ENCODE measurements at regions not wholly inside any gene's neighbourhood (a gene's known extent, or its start where the extent isn't known, plus 50 kb on each side); places are given as distances from the start of the nearest gene placed in this dataset.
"Not testable (repeated sequence)": the region's sequence is repeated elsewhere in the genome, so short reads cannot be mapped to it uniquely, and the experiment has no call there.

DNA sequence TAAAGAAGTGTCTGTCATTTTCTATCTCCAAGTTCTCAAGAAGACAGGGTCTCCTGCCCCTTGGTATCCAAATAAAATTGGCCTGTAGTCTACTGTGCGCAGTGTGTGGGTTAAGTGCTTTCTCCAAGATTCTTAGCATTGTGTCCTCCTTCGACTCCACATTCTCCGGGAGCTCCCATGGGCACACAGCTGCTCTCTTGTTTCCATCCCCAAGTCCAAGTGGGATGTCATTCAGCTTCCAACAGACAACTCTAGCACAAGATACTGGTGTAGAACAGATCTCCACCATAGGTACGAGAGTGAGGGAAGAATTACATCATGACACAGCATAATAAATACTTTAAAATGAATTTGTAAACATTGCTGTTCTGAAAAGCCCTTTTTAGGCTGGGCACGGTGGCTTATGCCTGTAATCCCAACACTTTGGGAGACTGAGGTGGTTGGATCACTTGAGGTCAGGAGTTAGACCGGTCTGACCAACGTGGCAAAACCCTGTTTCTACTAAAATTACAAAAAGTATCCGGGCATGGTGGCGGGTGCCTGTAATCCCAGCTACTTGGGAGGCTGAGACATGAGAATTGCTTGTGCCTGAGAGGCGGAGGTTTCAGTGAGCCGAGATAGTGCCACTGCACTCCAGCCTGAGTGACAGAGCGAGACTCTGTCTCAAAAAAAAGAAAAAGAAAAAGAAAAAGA is 196.2 kb downstream of the C9orf152 start:
- no peak for DNase-seq (ENCODE audit: low spot score)
- in situ Hi-C loops (cut with MboI; ENCODE audit: low sequenced_read_pairs, unreplicated experiment), result no loop called here
- TF ChIP-seq, protein P1, sequence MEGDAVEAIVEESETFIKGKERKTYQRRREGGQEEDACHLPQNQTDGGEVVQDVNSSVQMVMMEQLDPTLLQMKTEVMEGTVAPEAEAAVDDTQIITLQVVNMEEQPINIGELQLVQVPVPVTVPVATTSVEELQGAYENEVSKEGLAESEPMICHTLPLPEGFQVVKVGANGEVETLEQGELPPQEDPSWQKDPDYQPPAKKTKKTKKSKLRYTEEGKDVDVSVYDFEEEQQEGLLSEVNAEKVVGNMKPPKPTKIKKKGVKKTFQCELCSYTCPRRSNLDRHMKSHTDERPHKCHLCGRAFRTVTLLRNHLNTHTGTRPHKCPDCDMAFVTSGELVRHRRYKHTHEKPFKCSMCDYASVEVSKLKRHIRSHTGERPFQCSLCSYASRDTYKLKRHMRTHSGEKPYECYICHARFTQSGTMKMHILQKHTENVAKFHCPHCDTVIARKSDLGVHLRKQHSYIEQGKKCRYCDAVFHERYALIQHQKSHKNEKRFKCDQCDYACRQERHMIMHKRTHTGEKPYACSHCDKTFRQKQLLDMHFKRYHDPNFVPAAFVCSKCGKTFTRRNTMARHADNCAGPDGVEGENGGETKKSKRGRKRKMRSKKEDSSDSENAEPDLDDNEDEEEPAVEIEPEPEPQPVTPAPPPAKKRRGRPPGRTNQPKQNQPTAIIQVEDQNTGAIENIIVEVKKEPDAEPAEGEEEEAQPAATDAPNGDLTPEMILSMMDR (IDR thresholded peaks at IDR 0.05; ENCODE audit: borderline replicate concordance, control extremely low read depth, extremely low read depth, insufficient read depth, missing control alignments), result no peak

DNA sequence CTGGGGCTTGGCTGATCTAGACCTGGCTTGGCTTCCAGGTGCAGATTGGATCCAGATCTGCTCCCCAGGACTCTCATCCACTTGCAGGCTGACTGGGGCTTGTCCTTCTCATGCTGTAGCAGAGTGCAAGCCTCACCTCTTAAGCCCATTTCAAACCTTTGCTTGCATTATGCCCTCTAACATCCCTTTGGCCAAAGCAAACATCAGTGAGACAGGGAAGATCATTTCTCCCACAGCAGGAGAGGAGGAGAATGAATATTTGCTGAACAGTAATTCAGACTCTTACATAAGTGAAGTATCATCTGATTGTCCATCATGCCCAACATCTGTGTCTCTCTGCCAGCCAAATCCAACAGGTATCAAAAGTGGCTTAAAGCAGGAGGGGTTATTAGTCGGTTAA is 194.9 kb downstream of the C9orf152 start:
- TF ChIP-seq, protein P1 (IDR thresholded peaks at IDR 0.05; ENCODE audit: borderline replicate concordance, control extremely low read depth, extremely low read depth, insufficient read depth, missing control alignments), result no peak
- DNase-seq (ENCODE audit: low spot score), result no peak
- in situ Hi-C loops (cut with MboI; ENCODE audit: low sequenced_read_pairs, unreplicated experiment), result no loop called here

DNA sequence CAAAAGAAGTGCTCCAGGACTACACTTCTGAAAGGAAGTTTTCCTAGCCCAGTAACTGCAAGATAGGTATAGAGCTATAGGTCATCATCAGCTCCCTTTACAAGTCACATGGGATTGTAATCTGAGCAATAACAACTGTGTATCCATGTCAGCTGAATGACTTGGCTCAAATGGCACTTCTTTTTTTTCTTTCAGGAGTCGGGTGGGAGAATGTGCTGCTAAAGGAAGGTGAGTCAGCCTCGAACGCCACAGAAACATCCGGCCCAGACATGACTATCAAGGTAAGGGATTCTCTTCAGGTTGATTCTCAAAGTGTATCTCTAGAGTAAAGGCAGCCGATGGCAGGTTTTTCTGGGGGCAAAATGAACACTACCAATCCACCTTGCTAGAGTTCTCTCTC is 192.2 kb downstream of the C9orf152 start:
- TF ChIP-seq, protein P1 (IDR thresholded peaks at IDR 0.05; ENCODE audit: borderline replicate concordance, control extremely low read depth, extremely low read depth, insufficient read depth, missing control alignments), result no peak
- in situ Hi-C loops (cut with MboI; ENCODE audit: low sequenced_read_pairs, unreplicated experiment), result no loop called here
- DNase-seq (ENCODE audit: low spot score), result no peak

DNA sequence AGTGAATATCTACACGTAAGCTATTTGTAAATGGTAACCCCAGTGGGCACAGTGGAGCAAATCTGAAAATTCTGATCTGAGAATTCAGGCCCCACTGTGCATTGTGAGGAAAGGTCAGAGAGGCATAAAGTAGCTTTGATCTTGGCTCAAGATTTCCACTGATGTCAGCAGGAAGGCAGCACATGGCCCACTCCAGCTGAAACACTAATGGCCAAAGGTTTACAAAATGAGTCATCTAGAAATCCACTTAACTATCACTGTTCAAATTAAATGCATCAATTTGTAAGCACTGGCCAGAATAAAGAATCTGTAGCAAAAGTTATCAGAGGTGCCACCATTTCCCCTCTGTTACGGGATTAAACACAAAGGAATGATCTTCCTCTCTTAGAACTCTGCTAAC is 191.6 kb downstream of the C9orf152 start:
- TF ChIP-seq, protein P1 (IDR thresholded peaks at IDR 0.05; ENCODE audit: borderline replicate concordance, control extremely low read depth, extremely low read depth, insufficient read depth, missing control alignments), result no peak
- in situ Hi-C loops (cut with MboI; ENCODE audit: low sequenced_read_pairs, unreplicated experiment), result no loop called here
- no peak for DNase-seq (ENCODE audit: low spot score)

DNA sequence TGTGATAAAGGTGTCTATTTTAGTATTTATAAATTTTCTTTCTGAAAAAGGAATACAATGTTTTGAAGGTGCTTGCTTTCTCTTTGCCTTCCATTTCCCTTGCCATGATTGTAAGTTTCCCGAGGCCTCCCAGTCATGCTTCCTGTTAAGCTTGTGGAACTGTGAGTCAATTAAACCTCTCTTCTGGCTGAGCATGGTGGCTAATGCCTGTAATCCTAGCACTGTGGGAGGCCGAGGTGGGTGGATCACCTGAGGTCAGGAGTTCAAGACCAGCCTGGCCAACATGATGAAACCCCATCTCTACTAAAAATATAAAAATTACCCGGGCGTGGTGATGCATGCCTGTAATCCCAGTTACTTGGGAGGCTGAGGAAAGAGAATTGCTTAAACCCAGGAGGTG is 187.7 kb downstream of the C9orf152 start:
- in situ Hi-C loops (cut with MboI; ENCODE audit: low sequenced_read_pairs, unreplicated experiment), result not testable (repeated sequence)

DNA sequence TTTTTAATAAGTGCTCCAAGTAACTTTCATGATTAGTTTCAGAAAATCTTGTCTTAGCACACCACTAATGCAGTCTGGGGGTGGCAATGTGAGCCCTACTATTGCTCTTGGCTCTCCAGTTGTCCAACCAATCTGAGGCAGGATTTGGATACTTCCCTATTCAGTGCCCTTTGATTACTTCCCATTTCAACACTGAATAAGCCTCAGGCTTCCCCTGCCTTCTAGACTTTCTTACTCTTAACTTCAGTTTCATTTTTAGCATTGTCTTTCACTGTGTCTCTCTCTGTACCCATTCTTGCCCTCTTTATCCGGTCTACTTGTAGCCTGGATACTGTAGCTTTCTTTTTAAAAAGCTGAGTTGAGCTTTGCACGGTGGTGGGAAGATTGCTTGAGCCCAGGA is 186.1 kb downstream of the C9orf152 start:
- in situ Hi-C loops (cut with MboI; ENCODE audit: low sequenced_read_pairs, unreplicated experiment), result no loop called here
- TF ChIP-seq, protein P1 (IDR thresholded peaks at IDR 0.05; ENCODE audit: borderline replicate concordance, control extremely low read depth, extremely low read depth, insufficient read depth, missing control alignments), result no peak
- peak; percentile 43 for DNase-seq (ENCODE audit: low spot score)

More for the DNA sequence above, 187.7 kb downstream of the C9orf152 start:
- DNase-seq (ENCODE audit: low spot score), result not testable (repeated sequence)

DNA sequence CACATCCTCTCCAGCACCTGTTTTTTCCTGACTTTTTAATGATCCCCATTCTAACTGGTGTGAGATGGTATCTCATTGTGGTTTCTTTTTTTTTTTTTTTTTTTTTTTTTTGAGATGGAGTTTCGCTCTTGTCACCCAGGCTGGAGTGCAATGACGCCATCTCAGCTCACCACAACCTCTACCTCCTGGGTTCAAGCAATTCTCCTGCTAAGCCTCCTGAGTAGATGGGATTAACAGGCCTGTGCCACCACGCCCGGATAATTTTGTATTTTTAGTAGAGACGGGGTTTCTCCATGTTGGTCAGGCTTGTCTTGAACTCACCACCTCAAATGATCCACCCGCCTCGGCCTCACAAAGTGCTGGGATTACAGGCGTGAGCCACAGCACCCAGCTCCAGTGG is 184.7 kb downstream of the C9orf152 start:
- in situ Hi-C loops (cut with MboI; ENCODE audit: low sequenced_read_pairs, unreplicated experiment); DNase-seq (ENCODE audit: low spot score): not testable (repeated sequence)

Data from GM13976 (cell line).